NCI-H1092 treated with DMSO at 0.1 percent for 48 hours (cell line): ENCODE measurements at regions not wholly inside any gene's neighbourhood (a gene's known extent, or its start where the extent isn't known, plus 50 kb on each side); places are given as distances from the start of the nearest gene placed in this dataset.
A peak's percentile ranks its signal among the peaks of the same experiment; 100 is the strongest.

Experiments used
- DNase-seq: peaks from one replicate; lab custom pipeline; 2025; lab: John Stamatoyannopoulos, UW

DNA sequence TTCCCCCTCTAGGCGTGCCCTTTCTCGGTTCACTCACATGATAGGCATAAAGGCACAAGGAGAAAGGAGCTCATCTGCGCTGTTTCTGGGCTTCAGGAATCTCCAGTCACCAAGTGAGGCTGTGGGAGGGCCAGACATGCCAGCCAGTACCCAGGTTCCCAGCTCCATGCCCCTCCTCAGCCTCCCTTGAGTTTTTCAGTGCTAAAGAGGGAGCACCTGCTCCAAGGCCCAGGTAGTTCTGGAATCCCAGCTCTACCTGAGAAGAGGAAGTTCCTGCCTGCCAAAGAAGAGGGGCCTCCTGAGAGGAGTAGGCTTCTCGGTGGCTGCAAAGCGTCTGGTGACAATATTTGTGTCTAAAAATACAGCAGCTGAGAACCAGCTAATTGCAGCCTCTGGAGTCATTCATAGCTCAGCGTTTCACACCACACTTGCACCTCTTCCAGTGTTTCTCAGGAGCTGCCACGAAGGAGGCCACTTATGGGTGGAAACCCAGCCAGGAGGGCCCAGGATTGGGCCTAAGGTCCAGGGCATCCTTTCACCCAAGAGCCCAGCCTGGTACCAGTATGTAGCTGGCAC is 197.4 kb downstream of the TRIM29 start:
- DNase-seq, result no peak

DNA sequence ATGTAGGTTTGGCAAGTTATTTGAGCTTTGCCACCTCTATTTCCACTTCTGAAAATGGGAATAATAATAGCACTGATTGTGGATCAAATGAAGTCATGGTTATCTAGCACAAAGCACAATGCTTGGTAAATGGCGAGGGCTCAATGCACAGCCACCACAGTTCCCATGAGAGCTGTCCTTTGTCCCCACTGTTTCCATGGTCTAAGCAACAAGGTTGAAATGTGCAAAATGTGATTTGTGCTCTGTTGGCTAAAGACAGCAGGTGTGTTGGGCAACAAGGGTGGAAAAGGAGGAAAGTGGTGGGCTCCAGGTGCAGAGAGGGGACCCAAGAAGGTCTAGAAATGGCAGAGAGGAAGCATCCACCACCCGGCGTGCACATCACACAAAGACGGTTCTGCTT is 200.5 kb downstream of the TRIM29 start:
- no peak for DNase-seq

DNA sequence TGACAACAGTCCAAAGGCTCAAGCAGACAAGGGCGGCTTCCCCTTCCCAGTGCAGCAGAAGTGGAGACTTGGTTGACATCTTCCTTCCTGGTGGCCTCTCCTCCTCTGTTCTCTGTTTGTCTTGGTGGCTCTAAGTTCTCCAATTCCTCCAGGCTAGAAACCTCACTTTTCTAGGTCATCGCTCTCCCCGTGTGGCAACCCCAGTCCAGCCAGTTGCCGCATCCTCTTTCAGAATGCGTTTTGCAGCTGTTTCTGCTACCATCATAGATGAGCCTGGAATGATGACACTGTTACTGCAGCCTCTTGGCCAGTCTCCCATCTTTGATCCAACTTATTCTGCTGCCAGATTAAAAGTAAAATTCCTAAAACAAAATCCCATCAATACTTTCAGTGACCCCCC is 201.5 kb downstream of the TRIM29 start:
- no peak for DNase-seq

DNA sequence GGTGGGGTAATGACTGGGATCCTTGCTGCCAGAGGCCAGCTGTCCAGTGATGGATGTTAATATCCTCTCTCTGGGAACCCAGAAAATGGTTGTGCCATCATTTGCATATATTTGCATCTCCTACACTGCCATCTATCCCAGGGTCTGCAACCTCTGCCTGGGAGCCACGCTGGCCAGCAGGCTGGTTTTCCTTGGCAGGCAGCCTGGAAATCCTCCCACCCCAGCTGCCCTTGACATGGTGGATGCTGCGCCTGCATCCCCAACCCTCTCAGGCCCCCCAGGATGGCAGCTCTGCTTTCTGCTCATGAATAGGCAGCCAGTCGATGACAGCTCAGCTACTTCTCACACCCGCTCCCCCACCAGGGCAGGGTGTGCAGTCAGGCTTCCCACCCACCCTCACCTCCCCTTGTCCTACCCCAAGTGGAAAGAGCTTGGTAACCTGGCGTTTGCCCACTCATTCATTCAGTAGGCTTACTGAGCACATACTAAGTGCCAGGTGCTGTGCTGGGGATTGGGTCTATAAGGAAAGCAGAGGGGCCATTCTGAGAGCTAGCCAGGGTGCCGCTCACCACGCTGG is 202.5 kb downstream of the TRIM29 start:
- peak; percentile 27 for DNase-seq

DNA sequence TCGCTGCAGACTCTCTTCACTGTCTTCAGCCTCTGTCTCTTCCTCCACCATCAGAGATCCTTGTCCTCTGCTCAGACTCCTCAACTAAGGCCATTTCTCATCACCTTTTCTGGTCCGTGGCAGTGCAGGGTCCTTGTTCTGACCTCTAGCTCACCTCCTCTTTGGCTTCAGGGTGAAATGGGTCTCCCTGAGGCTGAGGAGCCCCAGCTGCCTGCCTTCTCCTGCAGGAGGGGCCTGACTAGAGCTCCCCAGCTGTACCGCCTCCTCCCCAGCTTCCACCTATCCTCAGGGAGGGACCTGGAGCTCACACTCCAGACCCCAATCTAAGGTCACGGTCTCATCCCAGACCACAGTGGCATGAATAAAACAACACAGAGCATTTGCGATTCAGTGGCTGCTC is 203.0 kb downstream of the TRIM29 start:
- no peak for DNase-seq

DNA sequence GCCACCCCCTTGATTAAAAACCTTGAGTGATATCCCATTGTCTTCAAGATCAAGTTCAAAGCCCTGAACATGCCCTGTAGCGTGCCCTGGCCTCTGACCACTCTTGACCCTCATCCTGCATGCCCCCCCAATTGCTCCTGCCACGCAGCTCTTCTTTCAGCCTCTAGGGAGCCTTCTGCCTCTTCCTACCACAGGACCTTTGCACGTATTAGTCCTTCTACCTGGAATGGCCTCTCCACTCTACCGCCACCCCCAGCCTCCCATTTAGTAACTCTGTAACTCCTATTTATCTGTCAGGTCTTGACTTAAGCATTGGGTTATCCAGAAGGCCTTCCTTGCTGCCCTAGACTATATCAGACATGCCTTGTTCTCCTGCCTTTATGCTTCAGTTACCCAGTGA is 203.6 kb downstream of the TRIM29 start:
- no peak for DNase-seq

DNA sequence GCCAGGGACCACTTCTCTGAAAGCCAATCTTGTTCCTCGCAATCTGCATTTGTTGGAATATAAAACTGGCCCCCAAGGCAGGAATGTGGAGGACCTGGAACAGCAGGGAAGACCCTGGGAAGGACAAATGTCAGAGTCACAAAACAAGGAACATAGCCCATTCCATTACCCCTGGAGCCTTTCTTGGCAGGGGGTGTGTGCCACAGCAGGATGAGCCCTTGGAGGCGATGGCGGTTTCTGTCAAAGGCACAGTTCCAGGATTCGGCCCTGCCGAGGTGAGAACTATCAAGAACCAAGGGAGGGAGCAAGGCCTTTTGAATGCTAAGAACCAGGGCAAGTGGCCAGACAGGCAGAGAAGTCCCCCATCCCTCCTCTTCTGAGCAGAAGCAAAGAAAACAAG is 204.3 kb downstream of the TRIM29 start:
- no peak for DNase-seq

DNA sequence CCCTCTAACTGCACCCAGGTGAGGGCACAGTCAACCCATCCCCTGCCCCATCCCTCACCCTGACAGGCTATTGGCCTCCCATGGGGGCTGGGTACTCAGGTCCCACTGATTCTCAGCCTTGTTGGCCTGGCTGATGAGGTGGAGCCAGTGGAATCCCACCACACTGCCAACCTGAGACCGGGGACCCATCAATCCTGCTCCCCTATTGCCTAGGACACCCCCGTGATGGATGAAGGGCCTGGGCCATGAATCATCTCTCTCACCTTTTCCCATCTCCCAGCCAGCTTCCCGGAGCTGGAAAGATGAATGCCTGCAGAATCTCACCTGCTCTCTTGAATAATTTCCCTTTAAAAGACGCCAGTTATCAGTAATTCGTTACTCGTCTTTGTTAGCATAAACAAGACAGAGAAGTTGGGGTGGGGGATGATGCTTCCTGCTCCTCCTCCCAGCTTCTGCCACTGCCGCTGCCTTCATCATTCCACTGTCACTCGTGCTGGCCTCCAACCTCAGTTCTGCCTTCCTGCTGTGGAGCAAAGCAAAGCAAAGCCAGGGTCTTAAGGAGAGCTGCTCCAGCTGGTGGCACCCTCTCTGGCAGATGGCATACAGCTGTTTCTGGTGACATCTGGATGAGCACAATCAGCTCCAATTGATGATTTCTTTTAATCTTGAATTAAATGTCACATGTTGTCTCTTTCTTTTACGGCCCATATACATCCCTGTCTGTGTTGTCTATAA is 204.0 kb upstream of the NECTIN1 start:
- no peak for DNase-seq

DNA sequence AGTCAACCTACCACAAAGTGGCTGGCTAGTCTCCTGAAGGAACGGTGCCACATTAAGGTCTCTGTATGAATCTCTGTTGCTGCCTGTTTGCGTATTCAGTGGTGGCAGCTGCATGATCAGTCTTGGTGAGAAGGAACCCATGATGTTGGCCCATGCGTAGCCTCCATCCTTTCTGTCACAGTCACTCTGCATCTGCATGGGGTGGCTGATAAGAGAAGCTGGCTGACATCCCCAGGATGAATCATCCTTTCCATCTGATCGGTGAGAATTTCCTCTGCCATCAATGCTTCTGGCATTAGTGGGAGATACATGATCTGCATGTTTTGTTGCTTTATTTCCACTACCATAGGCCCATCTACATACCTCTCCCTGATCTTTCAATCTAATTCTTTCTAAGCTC is 199.0 kb upstream of the NECTIN1 start:
- DNase-seq, result no peak

DNA sequence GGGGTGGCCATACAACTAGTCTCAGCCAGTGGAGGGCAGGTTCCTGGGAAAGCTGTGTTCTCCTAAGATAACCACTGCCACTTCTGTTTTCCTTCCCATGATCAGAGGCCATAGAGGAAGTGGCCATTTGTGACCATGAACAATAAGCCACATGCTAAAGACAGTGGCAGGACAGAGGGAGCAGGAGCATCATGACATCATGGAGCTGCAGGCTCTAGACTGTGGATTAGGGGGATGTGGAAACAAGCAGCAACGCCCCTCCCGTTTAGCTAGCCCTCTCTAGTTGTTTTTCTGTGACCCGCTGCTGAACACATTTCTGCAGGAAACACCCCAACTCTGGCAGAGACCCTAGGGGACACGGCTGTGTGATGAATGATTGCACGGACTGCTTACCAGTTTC is 195.0 kb upstream of the NECTIN1 start:
- DNase-seq, result no peak

DNA sequence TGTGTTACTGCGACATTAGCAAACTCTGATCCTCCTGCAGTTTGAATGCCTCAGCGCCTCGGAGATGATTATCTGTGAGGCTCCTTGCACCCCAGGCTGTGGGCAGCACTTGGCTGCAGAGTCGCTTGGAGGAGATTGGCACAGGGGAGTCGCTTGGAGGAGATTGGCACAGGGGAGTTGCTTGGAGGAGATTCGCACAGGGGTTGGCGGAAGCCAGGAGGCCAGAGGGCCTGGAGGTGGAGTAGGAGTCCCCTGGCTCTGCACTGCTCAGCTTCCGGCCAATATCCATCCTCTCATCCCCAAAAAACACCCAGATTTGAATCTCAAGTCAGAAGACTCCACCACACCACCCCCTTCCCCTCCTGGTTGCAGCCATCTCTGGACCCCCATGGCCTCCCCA is 192.6 kb upstream of the NECTIN1 start:
- DNase-seq, result no peak

DNA sequence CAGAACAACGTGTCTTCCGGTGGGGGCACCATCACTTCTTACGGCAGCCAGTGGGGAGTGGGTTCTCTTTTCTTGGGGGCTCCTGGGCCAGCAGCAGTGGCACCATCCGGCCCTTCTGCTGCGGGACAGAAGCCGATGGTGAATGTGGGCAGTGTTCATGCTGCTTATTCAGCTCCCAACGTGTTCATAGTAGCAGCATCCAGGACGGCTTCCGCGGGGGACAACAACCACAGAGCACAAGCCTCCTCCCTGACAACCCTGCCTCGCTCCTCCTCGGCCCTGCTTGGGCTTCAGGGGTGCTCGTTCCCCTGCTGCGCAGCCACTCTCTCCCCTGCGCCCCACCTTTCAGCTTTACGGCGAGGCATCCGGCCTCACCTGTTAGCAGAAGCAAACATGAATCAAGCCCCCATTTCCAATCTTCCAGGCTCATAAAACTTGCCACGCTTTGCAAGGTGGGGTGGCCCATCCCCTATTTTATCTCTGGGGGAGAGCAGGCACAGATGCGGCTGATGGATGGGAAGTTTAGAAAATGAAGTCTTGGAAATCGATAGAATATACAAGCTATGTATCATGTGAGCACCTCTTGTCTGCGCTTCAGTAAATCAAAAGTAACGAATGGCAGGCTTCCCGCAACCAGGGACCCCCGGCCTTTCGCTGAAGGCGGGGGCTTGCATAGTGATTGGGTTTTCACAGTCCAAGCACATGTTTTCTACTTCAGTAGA is 191.8 kb upstream of the NECTIN1 start:
- DNase-seq, result no peak

DNA sequence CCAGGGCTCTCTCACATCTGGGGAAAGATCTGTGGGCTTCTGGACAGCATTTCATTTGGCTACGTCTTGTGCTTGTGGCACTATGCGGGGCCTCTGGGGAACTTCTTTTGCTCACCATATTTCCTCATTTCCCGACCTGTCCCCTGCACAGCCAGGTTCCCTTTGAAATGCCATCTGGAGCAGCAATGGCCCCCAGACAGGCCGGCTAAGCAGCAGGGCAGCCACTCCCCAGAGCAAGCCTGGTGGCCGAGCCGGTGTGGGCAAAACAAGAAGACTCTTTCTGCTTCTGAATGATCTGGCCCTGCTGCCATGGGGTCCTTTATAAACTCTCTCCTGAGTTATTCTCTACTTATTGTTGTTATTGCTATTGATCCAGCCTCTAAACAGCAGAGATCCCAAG is 190.7 kb upstream of the NECTIN1 start:
- no peak for DNase-seq

DNA sequence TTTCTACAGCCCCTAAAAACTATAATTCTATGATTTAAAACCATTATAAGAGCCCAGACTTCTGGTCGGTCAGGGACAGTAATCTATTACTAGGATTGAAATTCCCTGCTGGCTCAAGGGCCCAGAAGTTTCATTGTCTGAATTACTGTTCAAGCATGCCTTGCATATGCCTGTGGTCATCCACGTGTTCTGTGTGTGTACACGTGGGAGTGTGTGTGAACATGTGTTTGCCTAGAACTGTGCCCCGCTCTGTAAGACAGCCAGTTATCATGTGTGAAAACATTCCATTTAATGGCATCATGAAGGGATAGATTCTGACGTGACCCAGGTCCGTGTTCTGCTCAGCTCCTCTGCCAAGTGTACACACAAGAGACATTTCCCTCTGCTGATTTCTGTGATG is 189.3 kb upstream of the NECTIN1 start:
- no peak for DNase-seq

DNA sequence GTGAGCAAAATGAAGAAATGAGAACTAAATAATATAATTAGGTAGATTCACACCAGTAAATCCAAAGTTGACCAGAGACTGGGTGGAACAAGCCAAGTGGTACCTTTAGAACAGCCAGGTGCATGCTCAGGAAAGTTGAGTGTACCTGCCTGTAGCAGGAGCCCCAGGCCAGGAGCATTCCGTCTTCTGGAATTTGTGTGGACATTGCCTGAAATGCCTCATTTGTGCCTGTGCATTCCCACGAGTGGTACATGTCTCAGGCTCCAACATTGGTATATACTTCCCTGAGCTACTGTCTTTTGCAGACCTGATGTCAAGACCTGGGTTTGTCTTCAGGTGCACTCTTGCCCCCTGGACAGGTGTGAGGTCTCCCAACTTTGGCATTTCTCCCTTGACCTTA is 187.6 kb upstream of the NECTIN1 start:
- no peak for DNase-seq

DNA sequence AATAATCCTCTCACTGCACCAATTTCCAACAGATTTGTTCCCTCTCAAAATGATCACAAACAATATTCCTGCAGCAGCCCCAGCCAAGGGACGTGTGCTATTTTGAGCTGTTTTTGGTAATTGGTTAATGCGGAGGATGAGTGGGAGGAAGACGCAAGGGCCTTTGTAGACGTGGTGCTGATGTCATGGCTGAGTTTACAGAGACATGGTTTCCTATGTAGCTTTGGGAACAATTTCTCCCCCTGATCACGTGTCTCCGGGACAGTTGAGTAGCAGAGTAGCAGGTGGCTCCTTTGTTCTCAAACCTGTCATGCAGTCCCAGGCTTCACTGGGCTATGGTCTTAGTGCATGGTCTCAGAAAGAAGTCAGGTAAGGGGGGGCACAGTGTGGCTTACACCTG is 183.2 kb upstream of the NECTIN1 start:
- DNase-seq, result peak; percentile 88

DNA sequence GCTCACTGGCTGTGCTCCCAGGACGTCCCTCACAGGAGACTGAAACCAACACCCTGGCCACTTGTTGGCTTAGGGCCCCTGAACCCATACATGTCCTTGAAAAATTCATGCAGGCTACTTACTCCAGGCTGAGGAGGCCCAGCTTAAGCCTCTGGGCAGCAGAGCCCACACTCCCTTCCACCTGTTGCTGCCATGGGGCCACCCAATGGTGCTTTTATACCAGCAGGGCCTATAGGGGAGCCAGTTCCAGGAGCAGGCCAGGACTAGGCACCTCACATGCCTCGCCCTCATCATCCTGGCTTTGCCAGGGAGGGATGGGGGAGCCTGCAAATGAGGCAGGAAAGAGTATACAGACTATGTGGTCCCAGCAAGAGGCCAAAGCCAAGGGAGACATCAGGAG is 181.7 kb upstream of the NECTIN1 start:
- no peak for DNase-seq

DNA sequence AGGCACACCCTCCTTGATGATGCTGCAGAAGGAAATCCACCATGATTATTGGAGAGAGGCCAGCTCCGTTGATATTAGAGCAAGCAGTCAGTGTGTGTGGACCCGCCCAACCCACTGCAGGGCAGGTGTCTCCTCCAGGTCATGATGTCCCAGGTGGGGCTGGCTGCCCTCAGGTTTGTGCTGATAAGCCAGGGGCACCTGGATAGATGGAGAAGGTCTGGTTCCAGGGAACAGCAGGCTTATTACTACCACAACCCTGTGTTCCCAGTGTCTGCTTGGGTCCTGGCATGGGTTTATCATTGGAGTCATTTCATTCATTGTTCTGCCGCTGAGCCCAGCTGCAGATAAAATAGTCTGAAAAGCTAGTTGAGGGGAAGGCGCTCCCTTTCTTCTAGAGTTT is 181.1 kb upstream of the NECTIN1 start:
- no peak for DNase-seq

DNA sequence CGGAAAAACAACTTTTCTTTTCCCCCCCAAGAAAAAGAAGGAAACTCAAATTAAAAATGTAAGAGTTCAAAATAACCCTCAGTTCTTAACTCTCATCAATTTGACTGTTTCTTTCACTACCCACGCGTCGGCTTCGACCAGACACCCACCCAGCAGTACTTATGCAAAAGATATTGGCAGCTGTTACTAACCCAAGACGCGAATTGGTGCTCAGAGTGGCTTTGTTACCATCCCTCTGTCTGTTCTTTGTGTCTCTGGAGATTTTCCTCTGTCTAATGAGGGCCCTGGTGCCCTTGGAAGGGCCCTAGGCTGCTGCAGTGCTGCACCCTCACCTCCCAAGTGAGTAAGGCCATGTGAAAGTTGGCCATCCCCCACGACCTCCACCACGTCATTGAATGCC is 180.5 kb upstream of the NECTIN1 start:
- no peak for DNase-seq

DNA sequence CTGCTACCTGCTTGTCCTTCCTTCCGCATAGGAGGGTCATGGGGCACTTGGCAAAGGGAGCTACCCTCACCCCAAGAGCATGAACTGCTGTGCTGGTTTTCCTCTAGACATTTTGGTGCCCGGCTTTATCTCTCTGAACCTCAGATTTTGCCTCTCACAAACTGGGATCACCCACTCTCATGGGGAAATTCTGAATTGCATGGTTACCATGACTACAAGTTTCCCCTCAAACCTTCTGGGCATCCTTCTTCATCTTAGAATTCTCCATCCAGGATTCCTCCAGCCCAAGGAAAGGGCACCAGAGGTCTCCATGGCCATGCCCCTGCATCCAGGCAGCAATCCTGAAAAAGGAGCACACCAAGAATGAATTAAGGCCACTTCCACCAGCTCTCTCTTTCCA is 180.1 kb upstream of the NECTIN1 start:
- DNase-seq, result no peak

DNA sequence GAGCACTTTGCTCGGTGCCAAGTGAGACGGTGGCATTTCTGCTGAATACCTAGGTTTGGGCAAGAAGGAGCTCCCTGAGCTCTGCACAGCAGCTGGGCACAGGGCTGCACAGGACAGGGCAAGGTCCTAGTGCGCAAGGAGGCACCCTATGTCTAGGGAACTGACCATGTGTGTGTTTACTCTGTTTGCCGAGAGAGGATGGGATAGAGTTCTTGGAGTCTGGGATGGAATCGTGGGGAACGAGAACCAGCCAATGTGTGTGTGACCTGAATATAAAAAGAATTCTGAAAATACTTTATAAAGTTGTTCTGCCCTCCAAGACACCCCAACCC is 179.5 kb upstream of the NECTIN1 start:
- no peak for DNase-seq

DNA sequence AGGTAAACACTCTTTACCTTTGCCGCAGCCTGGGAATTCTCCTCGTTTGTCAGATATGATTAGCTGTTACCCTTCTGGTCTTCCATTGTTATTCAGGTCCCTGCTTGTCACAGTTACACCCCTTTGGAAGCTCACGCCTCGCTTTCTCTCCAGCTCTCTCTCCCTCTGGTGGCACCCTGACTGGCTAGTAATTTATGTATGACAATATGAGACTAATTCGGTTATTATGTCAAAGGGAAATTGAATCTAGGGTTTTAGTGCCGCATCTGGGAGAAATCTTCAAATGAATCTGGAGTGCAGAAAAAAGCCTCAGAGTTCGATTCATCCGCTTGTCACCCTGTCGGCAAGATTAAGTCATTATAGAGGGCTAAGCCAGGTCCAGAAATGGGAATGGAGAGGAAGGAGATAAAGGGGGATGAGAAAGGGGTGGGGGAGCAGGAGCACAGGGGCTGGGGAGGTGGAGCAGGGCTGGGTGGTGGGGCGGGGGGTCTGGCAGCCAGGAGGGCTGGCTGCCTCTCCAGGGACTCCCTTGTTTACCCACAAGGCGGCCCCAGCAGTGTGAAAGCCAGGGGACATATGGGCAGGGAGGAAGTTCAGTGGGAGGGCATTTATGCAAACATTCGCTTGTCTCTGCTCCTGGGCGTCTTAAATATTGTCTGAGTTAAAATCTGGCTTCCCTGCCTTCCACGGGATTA is 179.0 kb upstream of the NECTIN1 start:
- DNase-seq, result peak; percentile 83
